ENCODE measurements at regions not wholly inside any gene's neighbourhood (a gene's known extent, or its start where the extent isn't known, plus 50 kb on each side); places are given as distances from the start of the nearest gene placed in this dataset.

DNA sequence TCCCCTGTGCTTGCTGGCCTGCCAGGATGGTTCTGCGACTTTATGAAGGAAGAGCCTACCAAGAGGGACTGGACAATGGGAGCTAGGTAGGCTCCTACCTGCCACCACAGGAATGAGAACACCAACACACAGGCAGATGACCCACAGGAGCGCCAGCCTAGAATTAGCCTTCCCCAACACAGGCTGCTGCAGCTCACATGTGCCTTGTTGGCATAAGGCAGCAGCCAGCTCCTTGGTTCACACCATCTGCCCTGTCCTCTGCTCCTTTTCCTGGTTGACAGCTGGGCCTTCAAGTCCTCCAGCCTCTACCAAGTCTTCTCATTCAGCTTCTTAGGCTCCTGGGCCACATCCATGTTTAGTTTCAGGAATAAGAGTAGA, 705.4 kb upstream of the RAB6C start:
- TF ChIP-seq CTCF (IDR thresholded peaks at IDR 0.05; ENCODE audit: low read depth, low read length, missing input control): no peak
- TF ChIP-seq GABPA (IDR thresholded peaks at IDR 0.05 in 1 of 2, conservative IDR thresholded peaks at IDR 0.05 in 1 of 2): no peak
- no peak for TF ChIP-seq TAF1 (conservative IDR thresholded peaks at IDR 0.05)
- no peak for TF ChIP-seq YY1 (IDR thresholded peaks at IDR 0.05)

All from liver (tissue), 3 donors.